ENCODE measurements at regions not wholly inside any gene's neighbourhood (a gene's known extent, or its start where the extent isn't known, plus 50 kb on each side); places are given as distances from the start of the nearest gene placed in this dataset.

DNA sequence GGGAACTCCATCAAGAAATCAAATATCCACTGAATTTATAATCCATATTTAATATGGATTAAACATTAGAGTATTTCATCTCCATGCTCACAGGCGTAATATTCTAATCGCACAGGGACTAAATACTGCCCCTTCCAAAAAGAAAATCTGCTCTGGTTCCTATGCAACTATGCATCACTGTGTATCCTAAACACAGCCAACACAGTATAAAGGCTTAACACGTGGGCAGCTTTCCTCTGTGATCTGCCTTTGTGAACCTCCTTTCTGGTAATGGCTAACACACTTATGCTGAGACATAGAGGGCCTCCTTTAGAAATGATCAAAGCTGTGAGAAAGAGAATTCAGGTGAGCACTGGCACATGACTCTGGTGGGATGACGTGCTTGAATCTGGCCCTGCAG lies 110.2 kb downstream of the RAB11FIP2 start:
- H3K4me1 ChIP-seq (ENCODE audit: control insufficient read depth, extremely low read depth, insufficient read depth, low read length), result no peaks in the 10 kb centered on the region
- H3K27ac ChIP-seq (ENCODE audit: insufficient read depth, low read depth, low read length), result no peak overlapping the region
- intact Hi-C loops (cut with micrococcal nuclease), result no loop called here
- dilution Hi-C loops (cut with MboI; ENCODE audit: extremely low pct_ligation_motif_present, low sequenced_read_pairs), result no loop called here
- no peak overlapping the region for H3K9ac ChIP-seq (replicated peaks; ENCODE audit: extremely low read depth, insufficient read depth, low read length)
- ChIA-PET POLR2A (no interaction called here), CTCF (no interaction called here)
- no peaks in the 10 kb centered on the region for H3K36me3 ChIP-seq (ENCODE audit: control insufficient read depth in 2 of 2, extremely low read depth in 1 of 2, insufficient read depth in 2 of 2, low read length in 2 of 2)
- no peak overlapping the region for H3K4me3 ChIP-seq (replicated peaks in 1 of 3; ENCODE audit: insufficient read depth in 1 of 3, low read depth in 1 of 3, low read length in 3 of 3)
- no TSS peak for BruUV-seq (replicated peaks)
- DNase-seq (ENCODE audit: low read depth, low spot score), result no peak
- no peaks in the 10 kb centered on the region for H4K20me1 ChIP-seq (replicated peaks; ENCODE audit: control insufficient read depth, extremely low read depth, insufficient read depth, low read length)
- no peak for FAIRE-seq
- no peaks in the 10 kb centered on the region for H3K27me3 ChIP-seq (ENCODE audit: control insufficient read depth in 2 of 2, insufficient read depth in 2 of 2, low read length in 2 of 2)
- TF ChIP-seq, protein P1, sequence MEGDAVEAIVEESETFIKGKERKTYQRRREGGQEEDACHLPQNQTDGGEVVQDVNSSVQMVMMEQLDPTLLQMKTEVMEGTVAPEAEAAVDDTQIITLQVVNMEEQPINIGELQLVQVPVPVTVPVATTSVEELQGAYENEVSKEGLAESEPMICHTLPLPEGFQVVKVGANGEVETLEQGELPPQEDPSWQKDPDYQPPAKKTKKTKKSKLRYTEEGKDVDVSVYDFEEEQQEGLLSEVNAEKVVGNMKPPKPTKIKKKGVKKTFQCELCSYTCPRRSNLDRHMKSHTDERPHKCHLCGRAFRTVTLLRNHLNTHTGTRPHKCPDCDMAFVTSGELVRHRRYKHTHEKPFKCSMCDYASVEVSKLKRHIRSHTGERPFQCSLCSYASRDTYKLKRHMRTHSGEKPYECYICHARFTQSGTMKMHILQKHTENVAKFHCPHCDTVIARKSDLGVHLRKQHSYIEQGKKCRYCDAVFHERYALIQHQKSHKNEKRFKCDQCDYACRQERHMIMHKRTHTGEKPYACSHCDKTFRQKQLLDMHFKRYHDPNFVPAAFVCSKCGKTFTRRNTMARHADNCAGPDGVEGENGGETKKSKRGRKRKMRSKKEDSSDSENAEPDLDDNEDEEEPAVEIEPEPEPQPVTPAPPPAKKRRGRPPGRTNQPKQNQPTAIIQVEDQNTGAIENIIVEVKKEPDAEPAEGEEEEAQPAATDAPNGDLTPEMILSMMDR (IDR thresholded peaks at IDR 0.05; ENCODE audit: extremely low read depth in 1 of 2, insufficient read depth in 1 of 2, low read depth in 1 of 2, low read length in 2 of 2), result no peak
- TF ChIP-seq MAX (IDR thresholded peaks at IDR 0.05; ENCODE audit: insufficient read depth, insufficient read length) (no peak), MYC (IDR thresholded peaks at IDR 0.05; ENCODE audit: low read depth, low read length) (no peak), POLR2A (IDR thresholded peaks at IDR 0.05; ENCODE audit: low read depth, low read length) (no peak), GATA2 (IDR thresholded peaks at IDR 0.05; ENCODE audit: insufficient read depth, insufficient read length, low read depth, low read length) (no peak), EZH2 (IDR thresholded peaks at IDR 0.05; ENCODE audit: borderline replicate concordance, low read depth, low read length, severe bottlenecking) (no peak), POLR2AphosphoS5 (IDR thresholded peaks at IDR 0.05; ENCODE audit: insufficient read depth, low read depth, low read length) (no peak), JUN (IDR thresholded peaks at IDR 0.05; ENCODE audit: borderline replicate concordance, insufficient read depth, insufficient read length, low read depth) (no peak), FOS (IDR thresholded peaks at IDR 0.05; ENCODE audit: borderline replicate concordance, insufficient read depth, low read length) (no peak)
- H2AFZ ChIP-seq (ENCODE audit: low read depth, low read length), result no peak overlapping the region
- H3K79me2 ChIP-seq (ENCODE audit: control insufficient read depth, insufficient read depth, low read length), result no peaks in the 10 kb centered on the region
- no peak overlapping the region for H3K4me2 ChIP-seq (ENCODE audit: insufficient read depth, low read length)
- no peaks in the 10 kb centered on the region for H3K9me1 ChIP-seq (replicated peaks; ENCODE audit: control insufficient read depth, extremely low read depth, insufficient read depth, low read length)
- no peaks in the 10 kb centered on the region for H3K9me3 ChIP-seq (replicated peaks; ENCODE audit: control insufficient read depth, insufficient read depth, low read length)

Measured in endothelial cell of umbilical vein (primary cell).